Suprapubic skin (tissue), 4 donors: ENCODE measurements at regions not wholly inside any gene's neighbourhood (a gene's known extent, or its start where the extent isn't known, plus 50 kb on each side); places are given as distances from the start of the nearest gene placed in this dataset.
"Not testable (repeated sequence)": the region's sequence is repeated elsewhere in the genome, so short reads cannot be mapped to it uniquely, and the experiment has no call there.

ENCODE experiments used
- DNase-seq, 2 donors: peaks; one replicate each; pipeline ENCODE4 v3.0.0-alpha.2; 2019; ENCODE audit warnings: low spot score in 2 of 2
- H3K27ac ChIP-seq: fragments of 200-600 bp; sonication (generic); one replicate; pipeline ENCODE4 v1.5.1; 2019
- H3K27me3 ChIP-seq: fragments of 200-600 bp; sonication (generic); one replicate; pipeline ENCODE4 v1.5.1; 2019
- H3K36me3 ChIP-seq: fragments of 200-600 bp; sonication (generic); one replicate; pipeline ENCODE4 v1.5.1; 2019
- H3K4me1 ChIP-seq: fragments of 200-600 bp; sonication (generic); one replicate; pipeline ENCODE4 v1.5.1; 2019
- H3K4me3 ChIP-seq: fragments of 200-600 bp; sonication (generic); one replicate; pipeline ENCODE4 v1.5.1; 2019; ENCODE audit warnings: mild to moderate bottlenecking
- H3K9me3 ChIP-seq: fragments of 200-600 bp; sonication (generic); one replicate; pipeline ENCODE4 v1.5.1; 2019
- CTCF ChIP-seq, 2 donors: fragments of 200-600 bp in 1 of 2; fragments of 450-650 bp in 1 of 2; sonication (generic) in 1 of 2; IDR thresholded peaks; one replicate each; pipeline ENCODE4 v1.5.1; 2016 to 2019; ENCODE audit warnings: antibody characterized with exemption in 2 of 2, mild to moderate bottlenecking in 1 of 2, moderate library complexity in 1 of 2
- EP300 ChIP-seq: sonication (generic); formaldehyde crosslinking; IDR thresholded peaks from one replicate; pipeline ENCODE4 v1.6.1; 2017; ENCODE audit warnings: antibody characterized with exemption
- POLR2A ChIP-seq, 2 donors: fragments of 450-650 bp; IDR thresholded peaks; one replicate each; pipeline ENCODE4 v1.6.1; 2017; ENCODE audit warnings: antibody characterized with exemption in 2 of 2, mild to moderate bottlenecking in 2 of 2, moderate library complexity in 2 of 2
- POLR2AphosphoS5 ChIP-seq, 3 donors: sonication (generic); formaldehyde crosslinking; IDR thresholded peaks; one replicate each; pipeline ENCODE4 v1.6.1; 2017; ENCODE audit warnings: antibody characterized with exemption in 3 of 3
- WGBS: methylation state at CpG from one replicate; pipeline ENCODE4 v1.1.5; 2018; 5-methylcytosine and 5-hydroxymethylcytosine counted together

GRCh38 chr6:71226151-71226550 is 62.5 kb upstream of the OGFRL1 start:
- H3K36me3 ChIP-seq, result no peaks in the 10 kb centered on the region
- no peak overlapping the region for H3K27ac ChIP-seq
- no peaks in the 10 kb centered on the region for H3K9me3 ChIP-seq
- TF ChIP-seq CTCF (IDR thresholded peaks at IDR 0.05), result no peak
- no peak for TF ChIP-seq EP300
- no peak for TF ChIP-seq POLR2AphosphoS5 (IDR thresholded peaks at IDR 0.05)
- no peak for TF ChIP-seq POLR2A (IDR thresholded peaks at IDR 0.05)
- H3K4me1 ChIP-seq, result no peaks in the 10 kb centered on the region
- no peak overlapping the region for H3K4me3 ChIP-seq
- 100% methylated on average over 1 of the region's 1 CpG for WGBS
- no peaks in the 10 kb centered on the region for H3K27me3 ChIP-seq
- DNase-seq, result no peak

- H3K36me3 ChIP-seq, result no peaks in the 10 kb centered on the region
- H3K4me1 ChIP-seq, result no peaks in the 10 kb centered on the region
- H3K27ac ChIP-seq, result no peak overlapping the region
- no peak for DNase-seq
- no peaks in the 10 kb centered on the region for H3K27me3 ChIP-seq
- WGBS, result 60% methylated on average over 4 of the region's 4 CpGs
- no peaks in the 10 kb centered on the region for H3K9me3 ChIP-seq
- TF ChIP-seq EP300 (no peak), POLR2AphosphoS5 (IDR thresholded peaks at IDR 0.05) (no peak), POLR2A (IDR thresholded peaks at IDR 0.05) (no peak), CTCF (IDR thresholded peaks at IDR 0.05) (no peak)
- H3K4me3 ChIP-seq, result no peak overlapping the region
These were observed 60.1 kb upstream of the OGFRL1 start for GRCh38 chr6:71228461-71229041.

GRCh38 chr6:71229477-71229876 is 59.1 kb upstream of the OGFRL1 start:
- WGBS, result 91% methylated on average over 3 of the region's 3 CpGs
- Histone ChIP-seq H3K27me3 (no peaks in the 10 kb centered on the region), H3K9me3 (no peaks in the 10 kb centered on the region), H3K27ac (no peak overlapping the region), H3K36me3 (no peaks in the 10 kb centered on the region), H3K4me1 (no peaks in the 10 kb centered on the region), H3K4me3 (no peak overlapping the region)
- no peak for TF ChIP-seq POLR2AphosphoS5 (IDR thresholded peaks at IDR 0.05)
- DNase-seq, result no peak

GRCh38 chr6:71232890-71233289 is 55.7 kb upstream of the OGFRL1 start:
- not testable (repeated sequence) for H3K27me3 ChIP-seq, H3K36me3 ChIP-seq, H3K9me3 ChIP-seq, H3K4me1 ChIP-seq, H3K4me3 ChIP-seq, H3K27ac ChIP-seq, DNase-seq
- WGBS, result 79% methylated on average over 4 of the region's 4 CpGs

- no peak overlapping the region for H3K27ac ChIP-seq
- no peaks in the 10 kb centered on the region for H3K27me3 ChIP-seq
- WGBS, result 83% methylated on average over 1 of the region's 1 CpG
- H3K4me3 ChIP-seq, result no peak overlapping the region
- no peak for DNase-seq
- H3K4me1 ChIP-seq, result no peaks in the 10 kb centered on the region
- no peaks in the 10 kb centered on the region for H3K36me3 ChIP-seq
- no peaks in the 10 kb centered on the region for H3K9me3 ChIP-seq
- TF ChIP-seq POLR2A (IDR thresholded peaks at IDR 0.05) (no peak), POLR2AphosphoS5 (IDR thresholded peaks at IDR 0.05) (no peak), EP300 (no peak), CTCF (IDR thresholded peaks at IDR 0.05) (no peak)
These were observed 51.6 kb upstream of the OGFRL1 start for GRCh38 chr6:71236926-71237434.

GRCh38 chr6:71238351-71238750 is 50.3 kb upstream of the OGFRL1 start:
- WGBS, result 81% methylated on average over 1 of the region's 1 CpG
- no peaks in the 10 kb centered on the region for H3K36me3 ChIP-seq

More at GRCh38 chr6:71238351-71238750, 50.3 kb upstream of the OGFRL1 start:
- Histone ChIP-seq H3K4me1 (no peaks in the 10 kb centered on the region), H3K9me3 (peaks cover 8% of the 10 kb centered on the region), H3K27me3 (no peaks in the 10 kb centered on the region), H3K27ac (no peak overlapping the region), H3K4me3 (no peak overlapping the region)
- no peak for DNase-seq
- TF ChIP-seq POLR2A (IDR thresholded peaks at IDR 0.05) (no peak), CTCF (IDR thresholded peaks at IDR 0.05) (no peak), POLR2AphosphoS5 (IDR thresholded peaks at IDR 0.05) (no peak), EP300 (no peak)
